OCI-LY7 (cell line): ENCODE measurements at regions not wholly inside any gene's neighbourhood (a gene's known extent, or its start where the extent isn't known, plus 50 kb on each side); places are given as distances from the start of the nearest gene placed in this dataset.

ENCODE experiments used
- CTCF ChIP-seq: fragments of 200-600 bp; sonication (generic); conservative IDR thresholded peaks from 2 replicates; pipeline ENCODE4 v1.5.1; 2014; ENCODE audit warnings: mild to moderate bottlenecking, antibody characterized with exemption, low read length, moderate library complexity, mixed read lengths
- EZH2phosphoT487 ChIP-seq: fragments of 200-600 bp; sonication (generic); IDR thresholded peaks from 2 replicates; pipeline ENCODE4 v1.6.1; 2018; ENCODE audit warnings: low read depth, borderline replicate concordance, mild to moderate bottlenecking, mixed run types, antibody characterized with exemption, low read length, moderate library complexity, mixed read lengths

- TF ChIP-seq CTCF (no peak), EZH2phosphoT487 (no peak)
Observed at GRCh38 chr12:77334806-77335205, 269.4 kb upstream of the E2F7 start.
